Prostate gland (tissue), 2 donors: ENCODE measurements at regions not wholly inside any gene's neighbourhood (a gene's known extent, or its start where the extent isn't known, plus 50 kb on each side); places are given as distances from the start of the nearest gene placed in this dataset.

Experiments
- DNase-seq: peaks from one replicate; pipeline ENCODE4 v3.0.0-alpha.2; 2019; ENCODE audit warnings: low spot score
- H3K27ac ChIP-seq, 2 donors: fragments of 200-600 bp; sonication (generic); 2 replicates each; pipeline ENCODE4 v1.5.1; 2017 to 2019
- H3K27me3 ChIP-seq: fragments of 200-600 bp; sonication (generic); replicated peaks from 2 replicates; pipeline ENCODE4 v1.5.1; 2019; ENCODE audit not compliant: insufficient read depth
- H3K36me3 ChIP-seq, 2 donors: fragments of 200-600 bp; sonication (generic); 1 replicate in 1 of 2; 2 replicates in 1 of 2; pipeline versions ENCODE4 v1.5.1 to v1.8.1; 2017 to 2019
- H3K4me1 ChIP-seq: fragments of 200-600 bp; sonication (generic); replicated peaks from 2 replicates; pipeline ENCODE4 v1.5.1; 2019
- H3K4me3 ChIP-seq, 2 donors: fragments of 200-600 bp; sonication (generic); 2 replicates each; pipeline ENCODE4 v1.5.1; 2017 to 2019
- H3K9me3 ChIP-seq: fragments of 200-600 bp; sonication (generic); 2 replicates; pipeline ENCODE4 v1.5.1; 2017
- POLR2A ChIP-seq: fragments of 450-650 bp; IDR thresholded peaks from one replicate; pipeline ENCODE4 v1.6.1; 2016; ENCODE audit warnings: antibody characterized with exemption, mild to moderate bottlenecking
- POLR2AphosphoS5 ChIP-seq: sonication (generic); formaldehyde crosslinking; IDR thresholded peaks from one replicate; pipeline ENCODE4 v1.6.1; 2017; ENCODE audit warnings: antibody characterized with exemption
- WGBS: methylation state at CpG from one replicate; pipeline ENCODE4 v1.1.5; 2018; 5-methylcytosine and 5-hydroxymethylcytosine counted together
- intact Hi-C: fragments of 100-400 bp; cut with DNase I; formaldehyde crosslinking; loops from one replicate; pipeline ENCODE4 v1.14.2; 2022
- TF ChIP-seq, protein P1 (sequence below), 4 experiments: fragments of 200-600 bp in 2 of 4; fragments of 450-650 bp in 2 of 4; sonication (generic) in 2 of 4; IDR thresholded peaks; 1 replicate in 3 of 4; 2 replicates in 1 of 4; pipeline ENCODE4 v1.5.1; 2016 to 2019; ENCODE audit warnings: antibody characterized with exemption in 4 of 4, mild to moderate bottlenecking in 2 of 4, moderate library complexity in 2 of 4

DNA sequence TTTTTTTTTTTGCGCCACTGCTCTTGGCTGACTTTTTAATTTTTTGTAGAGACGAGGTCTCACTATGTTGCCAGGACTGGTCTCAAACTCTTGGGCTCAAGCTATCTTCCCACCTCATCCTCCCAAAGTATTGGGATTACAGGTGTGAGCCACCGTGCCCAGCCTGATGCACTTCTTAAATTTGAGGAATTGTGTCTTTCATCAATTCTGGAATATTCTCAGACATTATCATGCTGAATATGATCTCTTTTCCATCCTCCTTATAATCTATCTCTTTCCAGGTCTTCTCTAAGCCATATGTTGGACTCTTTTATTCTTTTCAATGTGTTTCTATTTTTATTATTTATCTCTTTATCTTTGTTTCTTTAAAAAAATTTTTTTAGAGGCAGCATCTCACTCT, 196.2 kb upstream of the IER5L start:
- Histone ChIP-seq H3K36me3 (no peaks in the 10 kb centered on the region), H3K9me3 (no peaks in the 10 kb centered on the region), H3K27me3 (no peaks in the 10 kb centered on the region), H3K27ac (no peak overlapping the region), H3K4me1 (no peaks in the 10 kb centered on the region), H3K4me3 (no peak overlapping the region)
- 93% methylated on average over 3 of the region's 3 CpGs for WGBS
- no peak for DNase-seq
- TF ChIP-seq, protein P1, sequence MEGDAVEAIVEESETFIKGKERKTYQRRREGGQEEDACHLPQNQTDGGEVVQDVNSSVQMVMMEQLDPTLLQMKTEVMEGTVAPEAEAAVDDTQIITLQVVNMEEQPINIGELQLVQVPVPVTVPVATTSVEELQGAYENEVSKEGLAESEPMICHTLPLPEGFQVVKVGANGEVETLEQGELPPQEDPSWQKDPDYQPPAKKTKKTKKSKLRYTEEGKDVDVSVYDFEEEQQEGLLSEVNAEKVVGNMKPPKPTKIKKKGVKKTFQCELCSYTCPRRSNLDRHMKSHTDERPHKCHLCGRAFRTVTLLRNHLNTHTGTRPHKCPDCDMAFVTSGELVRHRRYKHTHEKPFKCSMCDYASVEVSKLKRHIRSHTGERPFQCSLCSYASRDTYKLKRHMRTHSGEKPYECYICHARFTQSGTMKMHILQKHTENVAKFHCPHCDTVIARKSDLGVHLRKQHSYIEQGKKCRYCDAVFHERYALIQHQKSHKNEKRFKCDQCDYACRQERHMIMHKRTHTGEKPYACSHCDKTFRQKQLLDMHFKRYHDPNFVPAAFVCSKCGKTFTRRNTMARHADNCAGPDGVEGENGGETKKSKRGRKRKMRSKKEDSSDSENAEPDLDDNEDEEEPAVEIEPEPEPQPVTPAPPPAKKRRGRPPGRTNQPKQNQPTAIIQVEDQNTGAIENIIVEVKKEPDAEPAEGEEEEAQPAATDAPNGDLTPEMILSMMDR (IDR thresholded peaks at IDR 0.05): no peak
- TF ChIP-seq POLR2A (no peak), POLR2AphosphoS5 (no peak)
- intact Hi-C loops: no loop called here

- Histone ChIP-seq H3K9me3 (no peaks in the 10 kb centered on the region), H3K36me3 (no peaks in the 10 kb centered on the region), H3K27ac (no peak overlapping the region), H3K27me3 (no peaks in the 10 kb centered on the region), H3K4me3 (no peak overlapping the region), H3K4me1 (no peaks in the 10 kb centered on the region)
- DNase-seq: no peak
- TF ChIP-seq, protein P1 (IDR thresholded peaks at IDR 0.05): no peak
- TF ChIP-seq POLR2A: no peak
- no peak for TF ChIP-seq POLR2AphosphoS5
- WGBS: 94% methylated on average over 9 of the region's 9 CpGs
- intact Hi-C loops: no loop called here
Measured at GRCh38 chr9:129373361-129373760, 195.3 kb upstream of the IER5L start.

- no peak for DNase-seq
- WGBS: 87% methylated on average over 7 of the region's 7 CpGs
- Histone ChIP-seq H3K27ac (no peak overlapping the region), H3K36me3 (no peaks in the 10 kb centered on the region), H3K9me3 (no peaks in the 10 kb centered on the region), H3K27me3 (no peaks in the 10 kb centered on the region), H3K4me1 (no peaks in the 10 kb centered on the region), H3K4me3 (no peak overlapping the region)
- TF ChIP-seq POLR2AphosphoS5 (no peak), POLR2A (no peak)
- TF ChIP-seq, protein P1 (IDR thresholded peaks at IDR 0.05): no peak
- intact Hi-C loops: no loop called here
Measured at GRCh38 chr9:129370770-129371169, 192.7 kb upstream of the IER5L start.

DNA sequence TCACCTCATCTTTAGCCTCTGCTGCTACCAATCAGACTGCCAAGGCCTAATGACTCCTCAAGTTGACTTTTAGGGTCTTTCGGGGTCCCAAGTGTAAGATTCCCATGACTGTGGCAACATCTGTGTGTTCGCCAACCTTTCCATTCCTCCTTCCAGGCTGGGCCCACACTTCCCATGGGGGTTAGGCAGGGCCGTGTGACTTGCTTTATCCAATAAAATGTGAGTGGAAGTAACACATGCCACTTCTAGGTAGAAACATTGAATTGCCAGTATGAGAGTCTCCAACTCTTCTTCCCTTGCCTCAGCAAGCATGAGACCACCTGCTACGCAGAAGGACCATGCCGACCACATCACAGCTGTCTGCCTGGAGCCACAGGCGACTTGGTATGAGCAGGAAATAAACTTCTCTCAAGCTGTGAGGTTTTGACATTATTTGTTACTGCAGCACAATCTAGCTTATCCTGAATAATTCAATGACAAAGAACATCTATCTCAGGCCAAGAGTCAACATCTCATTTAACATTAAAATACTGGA, 190.4 kb upstream of the IER5L start:
- H3K36me3 ChIP-seq: no peaks in the 10 kb centered on the region

DNA sequence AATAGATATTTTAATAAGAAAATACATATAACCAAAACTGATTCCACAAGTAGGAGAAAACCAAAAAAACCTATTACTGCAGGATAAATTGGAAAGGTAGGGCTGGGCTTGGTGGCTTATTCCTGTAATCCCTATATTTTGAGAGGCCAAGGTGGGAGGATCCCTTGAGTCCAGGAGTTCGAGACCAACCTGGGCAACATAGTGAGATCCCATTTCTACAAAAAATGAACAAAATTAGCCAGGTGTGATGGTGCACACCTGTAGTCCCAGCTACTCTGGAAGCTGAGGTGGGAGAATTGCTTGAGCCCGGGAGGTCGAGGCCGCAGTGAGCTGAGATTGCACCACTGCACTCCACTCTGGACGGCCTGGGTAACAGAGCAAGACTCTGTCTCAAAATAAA, 189.2 kb upstream of the IER5L start:
- H3K9me3 ChIP-seq: no peaks in the 10 kb centered on the region

More for the DNA sequence above, 190.4 kb upstream of the IER5L start:
- H3K4me3 ChIP-seq: no peak overlapping the region
- no peaks in the 10 kb centered on the region for H3K27me3 ChIP-seq
- no peaks in the 10 kb centered on the region for H3K9me3 ChIP-seq
- no peak for DNase-seq
- no peaks in the 10 kb centered on the region for H3K4me1 ChIP-seq
- TF ChIP-seq POLR2A: no peak
- TF ChIP-seq, protein P1 (IDR thresholded peaks at IDR 0.05): no peak
- TF ChIP-seq POLR2AphosphoS5: no peak
- H3K27ac ChIP-seq: no peak overlapping the region
- intact Hi-C loops: no loop called here
- 94% methylated on average over 6 of the region's 6 CpGs for WGBS

More for the DNA sequence above, 189.2 kb upstream of the IER5L start:
- Histone ChIP-seq H3K27me3 (no peaks in the 10 kb centered on the region), H3K4me3 (no peak overlapping the region), H3K36me3 (no peaks in the 10 kb centered on the region), H3K27ac (no peak overlapping the region), H3K4me1 (no peaks in the 10 kb centered on the region)
- intact Hi-C loops: no loop called here
- WGBS: 97% methylated on average over 5 of the region's 5 CpGs
- no peak for DNase-seq
- TF ChIP-seq, protein P1 (IDR thresholded peaks at IDR 0.05): no peak
- TF ChIP-seq POLR2AphosphoS5 (no peak), POLR2A (no peak)
